HG03103 (cell line): ENCODE measurements at regions not wholly inside any gene's neighbourhood (a gene's known extent, or its start where the extent isn't known, plus 50 kb on each side); places are given as distances from the start of the nearest gene placed in this dataset.

Source experiments
- ATAC-seq: cut with Tn5 transposase; IDR thresholded peaks from one replicate; pipeline ENCODE4 v1.9.1; 2021; ENCODE audit warnings: low read depth; ENCODE audit not compliant: unreplicated experiment

GRCh38 chr2:67462738-67463496 lies 65.8 kb downstream of the ETAA1 start:
- ATAC-seq = no peak

GRCh38 chr2:67463810-67464209 lies 66.7 kb downstream of the ETAA1 start:
- no peak for ATAC-seq

- ATAC-seq = no peak
These were observed 68.5 kb downstream of the ETAA1 start for GRCh38 chr2:67465623-67466022.

- no peak for ATAC-seq
These were observed 69.6 kb downstream of the ETAA1 start for GRCh38 chr2:67466734-67467133.

GRCh38 chr2:67471681-67472080 lies 74.5 kb downstream of the ETAA1 start:
- no peak for ATAC-seq

GRCh38 chr2:67476809-67477790 lies 80.0 kb downstream of the ETAA1 start:
- no peak for ATAC-seq

- no peak for ATAC-seq
These were observed 82.1 kb downstream of the ETAA1 start for GRCh38 chr2:67479261-67479660.

- no peak for ATAC-seq
These were observed 88.3 kb downstream of the ETAA1 start for GRCh38 chr2:67485431-67485830.

GRCh38 chr2:67486041-67486796 lies 89.1 kb downstream of the ETAA1 start:
- no peak for ATAC-seq

- no peak for ATAC-seq
These were observed 90.9 kb downstream of the ETAA1 start for GRCh38 chr2:67487993-67488392.

GRCh38 chr2:67489396-67489795 lies 92.3 kb downstream of the ETAA1 start:
- ATAC-seq = no peak

- ATAC-seq = no peak
These were observed 101.8 kb downstream of the ETAA1 start for GRCh38 chr2:67498931-67499330.

GRCh38 chr2:67499989-67500388 lies 102.9 kb downstream of the ETAA1 start:
- no peak for ATAC-seq

GRCh38 chr2:67500541-67500940 lies 103.4 kb downstream of the ETAA1 start:
- ATAC-seq = no peak

GRCh38 chr2:67502346-67503065 lies 105.4 kb downstream of the ETAA1 start:
- no peak for ATAC-seq

- ATAC-seq = no peak
These were observed 106.1 kb downstream of the ETAA1 start for GRCh38 chr2:67503066-67503795.

- no peak for ATAC-seq
These were observed 113.6 kb downstream of the ETAA1 start for GRCh38 chr2:67510745-67511144.

GRCh38 chr2:67514515-67514914 lies 117.4 kb downstream of the ETAA1 start:
- no peak for ATAC-seq

- no peak for ATAC-seq
These were observed 117.9 kb downstream of the ETAA1 start for GRCh38 chr2:67515056-67515455.

GRCh38 chr2:67515538-67515937 lies 118.4 kb downstream of the ETAA1 start:
- ATAC-seq = no peak
